WERI-Rb-1 (cell line): ENCODE measurements at regions not wholly inside any gene's neighbourhood (a gene's known extent, or its start where the extent isn't known, plus 50 kb on each side); places are given as distances from the start of the nearest gene placed in this dataset.
"Not testable (repeated sequence)": the region's sequence is repeated elsewhere in the genome, so short reads cannot be mapped to it uniquely, and the experiment has no call there.

ENCODE experiments used
- DNase-seq: peaks from one replicate; pipeline ENCODE4 v3.0.0-alpha.2; 2020
- H3K27ac ChIP-seq: fragments of 250-450 bp; sonication (Bioruptor Pico); 2 replicates; pipeline ENCODE4 v1.5.1; 2020; ENCODE audit warnings: mild to moderate bottlenecking, moderate library complexity
- H3K27me3 ChIP-seq: fragments of 250-450 bp; sonication (Bioruptor Pico); 2 replicates; pipeline ENCODE4 v1.5.1; 2021; ENCODE audit warnings: mild to moderate bottlenecking, low read depth, moderate library complexity; ENCODE audit not compliant: insufficient read depth, severe bottlenecking
- H3K36me3 ChIP-seq: fragments of 250-450 bp; sonication (Bioruptor Pico); 2 replicates; pipeline ENCODE4 v1.5.1; 2020; ENCODE audit warnings: mild to moderate bottlenecking, moderate library complexity
- H3K4me3 ChIP-seq: 2 replicates; pipeline ENCODE4 v1.5.1; 2011; ENCODE audit warnings: low read depth, mild to moderate bottlenecking, control low read depth, low read length
- H3K9me3 ChIP-seq: fragments of 250-450 bp; sonication (Bioruptor Pico); 2 replicates; pipeline ENCODE4 v1.5.1; 2021; ENCODE audit warnings: mild to moderate bottlenecking, moderate library complexity; ENCODE audit not compliant: severe bottlenecking
- CTCF ChIP-seq: IDR thresholded peaks from 2 replicates; pipeline ENCODE4 v1.5.1; 2011; ENCODE audit warnings: low read depth, mild to moderate bottlenecking, control low read depth, inconsistent platforms, low read length

DNA sequence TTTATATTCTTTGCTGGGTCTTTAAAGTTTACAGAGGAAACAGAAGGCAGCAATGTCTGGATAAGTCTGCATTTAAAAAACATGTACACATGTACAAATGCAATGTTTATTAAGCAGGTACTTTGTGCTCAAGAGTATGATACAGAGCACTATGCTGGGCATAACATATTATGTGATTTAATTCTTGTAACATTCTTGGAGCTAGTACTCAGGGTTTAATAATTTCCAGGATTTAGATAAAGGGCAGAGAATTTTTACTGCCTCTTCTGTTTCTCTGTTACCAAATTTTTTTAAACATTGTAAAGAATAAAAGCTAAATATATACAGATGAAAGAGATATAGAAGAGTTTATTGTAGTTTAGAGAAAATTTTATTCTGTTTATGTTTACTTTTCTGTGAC, 152.7 kb downstream of the ZNF737 start:
- H3K4me3 ChIP-seq = no peak overlapping the region
- no peak for TF ChIP-seq CTCF
- H3K36me3 ChIP-seq = no peaks in the 10 kb centered on the region
- no peaks in the 10 kb centered on the region for H3K9me3 ChIP-seq
- H3K27ac ChIP-seq = no peak overlapping the region
- no peaks in the 10 kb centered on the region for H3K27me3 ChIP-seq
- DNase-seq = no peak

DNA sequence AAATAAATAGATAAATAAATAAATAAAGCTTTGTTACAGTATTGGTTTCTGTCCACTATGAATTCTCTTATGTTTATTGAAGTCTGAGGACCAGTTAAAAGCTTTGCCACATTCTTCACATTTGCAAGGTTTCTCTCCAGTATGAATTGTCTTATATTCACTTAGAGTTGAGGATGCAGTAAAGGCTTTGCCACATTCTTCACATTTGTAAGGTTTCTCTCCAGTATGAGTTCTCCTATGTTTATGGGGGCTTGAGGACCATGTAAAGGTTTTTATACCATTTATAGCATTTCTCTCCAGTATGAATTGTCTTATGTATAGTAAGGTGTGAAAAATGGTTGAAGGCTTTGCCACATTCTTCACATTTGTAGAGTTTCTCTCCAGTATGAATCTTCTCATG, 168.3 kb downstream of the ZNF737 start:
- DNase-seq = no peak
- no peak overlapping the region for H3K27ac ChIP-seq
- H3K9me3 ChIP-seq = peaks cover 13% of the 10 kb centered on the region
- no peaks in the 10 kb centered on the region for H3K27me3 ChIP-seq
- H3K36me3 ChIP-seq = no peaks in the 10 kb centered on the region
- TF ChIP-seq CTCF = no peak
- H3K4me3 ChIP-seq = no peak overlapping the region

DNA sequence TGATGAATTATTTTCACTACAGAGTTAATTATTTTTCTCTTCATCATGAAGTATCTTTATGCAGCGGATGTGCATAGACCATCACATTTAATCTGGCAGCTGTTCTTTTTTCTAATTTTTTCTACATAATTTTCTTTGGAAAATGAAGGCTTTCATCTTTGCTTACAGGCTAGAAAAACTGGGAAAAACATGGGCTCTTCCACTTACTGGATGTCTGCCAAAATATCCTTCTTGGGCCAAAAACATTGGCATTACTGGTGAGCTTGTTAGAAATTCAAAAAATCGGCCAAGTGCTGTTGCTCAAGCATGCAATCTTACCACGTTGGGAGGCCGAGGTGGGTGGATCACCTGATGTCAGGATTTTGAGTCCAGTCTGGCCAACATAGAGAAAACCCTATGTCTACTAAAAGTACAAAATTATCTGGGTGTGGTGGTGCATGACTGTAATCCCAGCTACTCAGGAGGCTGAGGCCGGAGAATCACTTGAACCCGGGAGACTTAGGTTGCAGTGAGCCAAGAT, 176.8 kb downstream of the ZNF737 start:
- no peak for TF ChIP-seq CTCF
- DNase-seq = no peak
- no peaks in the 10 kb centered on the region for H3K36me3 ChIP-seq
- H3K27ac ChIP-seq = no peak overlapping the region
- no peaks in the 10 kb centered on the region for H3K9me3 ChIP-seq
- H3K27me3 ChIP-seq = no peaks in the 10 kb centered on the region
- no peak overlapping the region for H3K4me3 ChIP-seq

DNA sequence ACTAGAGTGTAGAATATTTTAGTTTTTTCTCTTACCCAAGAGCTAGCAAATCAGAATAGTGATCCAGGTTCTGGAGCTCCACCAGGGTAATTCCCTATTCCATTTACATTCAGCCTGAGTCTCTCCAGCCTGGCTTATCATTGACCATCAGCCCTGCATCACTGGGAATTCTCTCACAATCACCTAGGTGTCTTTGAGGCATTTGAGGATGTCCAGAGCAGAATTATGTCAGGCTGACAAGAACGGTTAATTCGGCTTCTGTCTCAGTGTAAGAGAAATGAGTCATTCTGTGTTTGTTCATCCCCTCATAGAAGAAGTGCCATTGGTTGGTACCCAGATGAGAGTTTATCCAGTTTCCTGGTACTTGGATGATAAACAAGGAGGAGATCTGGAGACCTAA, 180.5 kb downstream of the ZNF737 start:
- no peak overlapping the region for H3K4me3 ChIP-seq
- no peak for TF ChIP-seq CTCF
- no peak overlapping the region for H3K27ac ChIP-seq
- no peak for DNase-seq
- no peaks in the 10 kb centered on the region for H3K36me3 ChIP-seq
- no peaks in the 10 kb centered on the region for H3K9me3 ChIP-seq
- H3K27me3 ChIP-seq = no peaks in the 10 kb centered on the region

DNA sequence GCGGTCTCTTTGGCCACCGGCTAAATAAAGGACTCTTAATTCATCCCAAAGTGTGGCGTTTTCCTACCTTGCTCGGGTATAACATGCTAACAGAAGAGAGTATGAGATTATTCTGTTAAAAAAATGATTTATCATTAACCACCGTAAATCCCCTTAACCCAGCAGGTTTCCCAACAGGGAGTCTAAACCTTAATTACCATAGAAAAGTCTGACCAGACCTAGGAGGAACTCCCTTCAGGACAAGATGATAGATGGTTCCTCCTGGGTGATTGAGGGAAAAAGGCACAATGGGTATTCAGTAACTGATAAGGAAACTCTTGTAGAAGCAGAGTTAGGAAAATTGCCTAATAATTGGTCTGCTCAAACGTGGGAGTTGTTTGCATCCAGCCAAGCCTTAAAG, 193.7 kb downstream of the ZNF737 start:
- TF ChIP-seq CTCF = no peak
- no peaks in the 10 kb centered on the region for H3K36me3 ChIP-seq
- H3K9me3 ChIP-seq = peaks cover 26% of the 10 kb centered on the region
- no peak overlapping the region for H3K27ac ChIP-seq
- H3K27me3 ChIP-seq = no peaks in the 10 kb centered on the region
- H3K4me3 ChIP-seq = no peak overlapping the region
- no peak for DNase-seq

DNA sequence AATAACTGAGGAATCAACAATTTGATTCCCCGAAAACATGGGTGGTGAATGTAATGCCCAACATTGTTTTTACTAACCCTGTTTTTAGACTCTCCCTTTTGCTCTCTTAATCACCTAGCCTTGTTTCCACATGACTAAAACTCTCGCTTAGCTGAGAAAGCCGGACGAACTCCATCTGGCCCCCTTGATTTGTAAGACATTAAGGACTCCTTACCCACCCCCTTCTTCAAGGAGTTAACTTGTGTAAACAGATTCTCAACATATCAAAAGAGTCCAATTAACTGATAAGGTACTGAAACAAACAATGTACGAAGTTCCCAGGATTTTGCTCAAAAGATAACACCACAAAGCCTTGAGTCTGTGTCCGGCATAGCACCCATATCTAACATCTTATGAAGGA, 194.3 kb downstream of the ZNF737 start:
- not testable (repeated sequence) for H3K27me3 ChIP-seq, DNase-seq, H3K36me3 ChIP-seq, H3K27ac ChIP-seq, H3K4me3 ChIP-seq
- H3K9me3 ChIP-seq = peaks cover 28% of the 10 kb centered on the region
